Muscle of leg (tissue), 3 donors: ENCODE measurements at regions not wholly inside any gene's neighbourhood (a gene's known extent, or its start where the extent isn't known, plus 50 kb on each side); places are given as distances from the start of the nearest gene placed in this dataset.

ENCODE experiments used
- DNase-seq: peaks from one replicate; pipeline ENCODE4 v3.0.0; 2013
- H3K27ac ChIP-seq: one replicate; pipeline ENCODE4 v1.5.1; 2013; ENCODE audit warnings: mild to moderate bottlenecking, low read length, control low read depth
- H3K27me3 ChIP-seq: one replicate; pipeline ENCODE4 v1.6.1; 2013; ENCODE audit warnings: low read length; ENCODE audit not compliant: control insufficient read depth, insufficient read depth
- H3K36me3 ChIP-seq: one replicate; pipeline ENCODE4 v1.6.1; 2013; ENCODE audit warnings: low read length; ENCODE audit not compliant: control insufficient read depth, insufficient read depth
- H3K4me1 ChIP-seq: one replicate; pipeline ENCODE4 v1.6.1; 2013; ENCODE audit warnings: low read length; ENCODE audit not compliant: control insufficient read depth, insufficient read depth
- H3K4me3 ChIP-seq: one replicate; pipeline ENCODE4 v1.5.1; 2013; ENCODE audit warnings: low read length, control low read depth
- H3K9me3 ChIP-seq: replicated peaks from 2 replicates; pipeline ENCODE4 v1.6.1; 2013; ENCODE audit warnings: low read depth, low read length; ENCODE audit not compliant: control insufficient read depth
- WGBS: methylation state at CpG from one replicate; pipeline ENCODE4 v1.1.5; 2013; ENCODE audit warnings: missing lambda C conversion rate; ENCODE audit not compliant: insufficient coverage; 5-methylcytosine and 5-hydroxymethylcytosine counted together

DNA sequence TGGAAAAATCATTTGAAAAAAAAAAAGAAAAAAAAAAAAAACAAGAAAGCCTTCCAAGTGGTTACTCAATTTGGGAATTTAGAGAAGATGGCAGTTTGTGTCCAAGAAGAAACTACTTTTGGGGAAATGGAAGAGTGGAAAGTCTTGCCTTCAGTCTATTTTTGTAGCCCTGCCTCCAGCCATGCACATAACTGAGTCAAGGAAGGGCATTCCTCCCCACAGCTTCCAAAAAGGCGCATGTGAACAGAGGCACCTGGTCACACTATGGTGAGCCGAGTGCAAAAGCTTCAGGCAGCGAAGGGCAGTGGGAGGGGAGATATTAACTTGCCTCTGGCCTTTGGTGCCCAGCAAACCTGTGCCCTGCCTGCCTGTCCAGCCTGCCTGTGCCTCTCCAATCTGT lies 163.7 kb downstream of the SMIM20 start:
- H3K4me1 ChIP-seq, result peaks cover 20% of the 10 kb centered on the region
- H3K27me3 ChIP-seq, result no peaks in the 10 kb centered on the region
- no peaks in the 10 kb centered on the region for H3K36me3 ChIP-seq
- 70% methylated on average over 2 of the region's 3 CpGs for WGBS
- peak; percentile 91 for DNase-seq
- no peak overlapping the region for H3K4me3 ChIP-seq
- H3K27ac ChIP-seq, result peak overlapping the region; percentile 39
- H3K9me3 ChIP-seq, result peaks cover 6% of the 10 kb centered on the region

DNA sequence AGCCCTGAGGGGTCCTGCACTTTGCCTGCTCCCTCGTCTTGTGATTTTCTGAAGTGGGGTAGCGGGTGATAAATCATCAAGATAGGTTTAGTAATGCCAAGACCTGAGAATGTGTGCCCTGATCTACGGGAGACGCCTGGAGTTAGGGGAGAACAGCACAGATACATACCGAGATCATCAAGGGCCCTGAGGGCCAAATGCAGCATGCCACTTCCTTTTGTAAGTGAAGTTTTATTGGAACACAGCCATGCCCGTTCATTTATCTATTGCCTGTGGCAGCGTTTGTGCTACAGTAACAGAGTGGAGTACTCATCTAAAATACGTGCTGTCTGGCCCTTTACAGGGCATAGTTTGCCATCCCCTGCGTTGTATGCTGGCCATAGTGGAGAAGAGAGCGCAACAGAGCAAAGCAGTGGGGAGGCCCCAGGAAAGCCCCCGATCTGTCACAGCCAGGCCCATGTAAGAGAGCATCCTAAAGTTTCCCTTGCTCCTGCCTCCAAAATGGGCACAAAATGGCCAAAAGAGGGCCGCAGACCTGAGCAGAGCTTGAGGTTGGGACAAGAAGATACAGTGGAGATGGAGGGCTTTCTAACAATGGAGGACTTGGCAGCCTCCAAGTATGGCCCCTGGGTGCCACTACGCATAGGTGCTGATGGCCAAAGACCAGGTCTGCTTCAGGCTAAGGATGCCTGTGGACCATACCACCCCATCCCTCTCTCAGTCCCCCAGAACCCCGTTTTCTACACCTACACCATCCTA lies 167.0 kb downstream of the SMIM20 start:
- Histone ChIP-seq H3K27me3 (no peaks in the 10 kb centered on the region), H3K9me3 (peaks cover 6% of the 10 kb centered on the region), H3K36me3 (no peaks in the 10 kb centered on the region), H3K27ac (no peak overlapping the region), H3K4me1 (peaks cover 42% of the 10 kb centered on the region), H3K4me3 (no peak overlapping the region)
- DNase-seq, result no peak
- WGBS, result 92% methylated on average over 12 of the region's 14 CpGs

DNA sequence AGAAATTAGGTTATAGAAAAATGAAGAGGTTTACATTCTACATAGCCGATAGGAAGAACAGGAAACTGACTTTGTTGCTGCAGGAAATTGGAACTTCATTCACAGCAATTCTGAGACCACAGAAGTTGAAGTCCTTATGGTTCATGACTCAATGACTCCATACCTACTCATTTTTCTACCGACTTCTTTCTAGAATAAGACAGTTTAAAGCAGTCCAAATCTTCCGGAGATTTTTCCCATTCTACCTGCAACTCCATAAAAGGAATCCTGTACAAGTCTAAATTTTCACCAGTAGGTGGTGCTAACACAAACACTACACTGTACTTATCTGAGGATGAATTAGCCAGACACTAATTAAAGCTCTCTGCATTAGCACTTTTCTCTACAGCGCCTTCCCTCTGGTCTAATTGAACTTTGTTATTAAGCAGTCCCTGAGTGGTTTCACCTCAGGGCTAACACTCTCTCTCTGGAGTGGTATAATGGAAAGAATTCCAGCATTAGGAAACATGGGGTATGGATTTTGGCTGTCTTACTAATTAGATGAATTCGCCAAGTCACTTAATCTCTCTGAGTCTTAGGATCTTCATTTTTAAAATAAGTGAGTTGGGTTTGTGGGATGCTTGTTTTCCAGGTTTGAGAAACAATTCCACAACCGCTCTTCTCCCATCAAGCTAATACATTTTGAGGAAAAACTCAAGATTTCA lies 167.9 kb downstream of the SMIM20 start:
- H3K36me3 ChIP-seq, result no peaks in the 10 kb centered on the region
- no peak overlapping the region for H3K27ac ChIP-seq
- no peaks in the 10 kb centered on the region for H3K27me3 ChIP-seq
- H3K4me1 ChIP-seq, result peaks cover 49% of the 10 kb centered on the region
- no peak overlapping the region for H3K4me3 ChIP-seq
- peaks cover 2% of the 10 kb centered on the region for H3K9me3 ChIP-seq
- whole genome bisulfite sequencing, result 43% methylated on average over 1 of the region's 6 CpGs
- DNase-seq, result peak; percentile 48

DNA sequence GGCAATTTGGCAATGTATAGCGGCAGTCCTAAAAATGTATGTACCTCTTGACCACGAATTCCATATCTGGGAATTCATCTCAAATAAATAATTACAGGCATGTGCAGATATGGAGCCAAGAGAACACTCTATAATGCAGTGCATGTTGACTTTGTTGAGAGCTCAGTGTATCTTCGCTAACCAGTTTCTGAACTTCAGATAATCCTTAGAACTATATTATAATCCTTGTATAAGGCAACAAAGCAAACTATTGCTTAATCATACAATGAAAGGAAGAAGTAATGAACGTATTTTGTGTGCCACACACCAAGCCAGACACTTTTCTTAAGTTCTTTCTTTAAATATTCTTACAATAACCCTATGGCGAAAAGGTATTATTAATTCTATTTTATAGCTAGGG lies 168.5 kb downstream of the SMIM20 start:
- no peak overlapping the region for H3K4me3 ChIP-seq
- no peaks in the 10 kb centered on the region for H3K9me3 ChIP-seq
- no peak overlapping the region for H3K27ac ChIP-seq
- no peak for DNase-seq
- peaks cover 50% of the 10 kb centered on the region for H3K4me1 ChIP-seq
- WGBS, result no CpG with 5 or more reads among the region's 5 CpGs
- no peaks in the 10 kb centered on the region for H3K36me3 ChIP-seq
- H3K27me3 ChIP-seq, result no peaks in the 10 kb centered on the region

DNA sequence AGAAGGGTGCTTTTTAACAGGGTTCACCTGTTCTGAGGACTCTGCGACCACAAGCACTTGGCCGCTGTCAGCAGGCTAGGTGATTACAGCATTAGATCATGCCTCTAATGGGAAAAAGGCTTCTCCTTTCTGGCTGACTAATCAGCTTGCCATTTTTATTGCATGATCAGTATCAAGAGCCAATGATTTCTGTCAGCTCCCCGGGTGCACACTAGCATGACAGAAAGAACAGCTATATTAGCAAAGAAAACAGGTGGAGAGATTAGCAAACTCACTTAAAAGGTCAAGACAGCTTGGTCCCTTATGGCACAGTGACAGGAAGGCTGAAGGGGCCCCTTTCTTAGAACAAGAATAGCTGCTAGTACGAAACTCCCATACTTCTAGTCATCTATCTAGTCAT lies 170.0 kb downstream of the SMIM20 start:
- H3K9me3 ChIP-seq, result no peaks in the 10 kb centered on the region
- peak; percentile 86 for DNase-seq
- H3K4me3 ChIP-seq, result no peak overlapping the region
- no peaks in the 10 kb centered on the region for H3K27me3 ChIP-seq
- H3K4me1 ChIP-seq, result peaks cover 53% of the 10 kb centered on the region
- H3K36me3 ChIP-seq, result no peaks in the 10 kb centered on the region
- WGBS, result 22% methylated on average over 2 of the region's 4 CpGs
- peak overlapping the region; percentile 16 for H3K27ac ChIP-seq

DNA sequence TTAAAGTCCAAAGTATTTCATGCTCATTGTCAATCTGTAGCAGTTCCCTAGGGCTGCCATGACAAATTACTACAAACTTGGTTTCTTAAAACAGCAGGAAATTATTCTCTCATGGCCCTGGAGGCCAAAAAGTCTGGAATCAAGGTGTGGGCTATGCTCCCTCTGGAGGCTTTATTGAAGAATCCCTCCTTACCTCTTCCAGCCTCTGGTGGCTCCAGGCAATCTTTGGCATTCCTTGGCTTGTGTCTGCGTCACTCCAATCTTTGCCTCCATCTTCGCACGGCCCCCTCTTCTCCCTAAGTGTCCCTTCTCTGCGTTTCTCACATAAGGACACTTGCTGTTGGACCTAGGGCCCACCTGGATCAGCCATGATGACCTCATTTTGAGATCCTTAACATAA lies 170.4 kb downstream of the SMIM20 start:
- 94% methylated on average over 4 of the region's 4 CpGs for WGBS

DNA sequence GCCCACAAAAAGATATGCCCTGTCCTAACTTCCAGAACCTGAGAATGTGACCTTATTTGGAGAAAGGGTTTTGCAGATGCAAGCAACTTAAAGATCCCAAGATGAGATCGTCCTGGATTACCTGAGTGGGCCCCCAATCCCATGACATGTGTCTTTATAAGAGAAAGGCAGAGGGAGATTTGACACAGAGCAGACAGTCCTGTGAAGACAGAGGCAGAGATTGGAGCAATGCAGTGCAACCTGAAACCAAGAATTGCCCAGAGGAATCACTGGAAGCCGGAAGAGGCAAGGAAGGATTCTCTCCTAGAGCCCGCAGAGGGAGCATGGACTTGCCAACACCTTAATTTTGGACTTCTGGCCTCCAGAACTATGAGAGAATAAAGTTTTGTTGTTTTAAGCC lies 171.5 kb downstream of the SMIM20 start:
- H3K27ac ChIP-seq, result no peak overlapping the region
- no peaks in the 10 kb centered on the region for H3K27me3 ChIP-seq
- peak; percentile 59 for DNase-seq
- peaks cover 3% of the 10 kb centered on the region for H3K9me3 ChIP-seq
- H3K4me3 ChIP-seq, result no peak overlapping the region
- 38% methylated on average over 3 of the region's 3 CpGs for WGBS
- H3K4me1 ChIP-seq, result peaks cover 53% of the 10 kb centered on the region
- H3K36me3 ChIP-seq, result no peaks in the 10 kb centered on the region

More for the DNA sequence above, 170.4 kb downstream of the SMIM20 start:
- Histone ChIP-seq H3K27me3 (no peaks in the 10 kb centered on the region), H3K27ac (peak overlapping the region; percentile 24), H3K9me3 (no peaks in the 10 kb centered on the region), H3K4me1 (peaks cover 53% of the 10 kb centered on the region), H3K4me3 (no peak overlapping the region), H3K36me3 (no peaks in the 10 kb centered on the region)
- peak; percentile 32 for DNase-seq

DNA sequence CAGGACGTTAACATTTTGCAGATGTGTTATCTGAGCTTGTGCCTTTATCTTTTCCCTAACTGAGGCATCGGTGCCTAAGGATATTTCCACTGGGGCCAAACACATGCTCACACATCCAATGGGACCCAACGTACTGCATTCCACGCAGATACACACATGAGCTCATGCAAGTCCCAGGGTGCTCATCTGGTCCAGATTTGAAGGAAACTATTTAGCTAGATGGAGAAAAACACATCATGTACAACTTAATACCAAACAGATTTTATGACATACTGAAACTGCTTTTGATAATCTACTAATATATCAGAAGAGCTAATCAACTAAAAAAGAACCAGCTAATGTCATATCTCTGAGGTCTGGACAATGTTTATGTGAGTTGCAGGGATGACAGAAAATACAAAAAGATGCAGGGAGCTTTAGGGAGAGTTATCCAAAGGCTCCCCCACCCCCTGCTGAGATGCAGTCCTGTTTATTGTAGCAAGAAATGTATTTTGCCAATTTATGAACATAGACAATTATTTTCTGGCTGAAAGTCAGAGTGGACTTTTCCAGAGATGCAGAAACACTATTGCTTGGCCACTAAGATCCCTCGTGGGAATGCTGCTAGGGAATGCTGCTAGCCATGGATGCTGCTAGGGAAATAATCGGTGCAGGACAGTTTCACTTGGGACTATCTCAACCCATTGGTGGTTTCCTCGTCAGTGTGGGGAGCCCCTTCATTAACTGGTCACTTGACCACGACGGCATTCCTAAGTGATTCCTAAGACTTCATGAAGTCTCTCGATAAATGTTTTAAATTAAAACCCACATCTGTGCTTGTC lies 172.8 kb downstream of the SMIM20 start:
- peaks cover 53% of the 10 kb centered on the region for H3K4me1 ChIP-seq
- no peak overlapping the region for H3K4me3 ChIP-seq
- peak overlapping the region; percentile 79 for H3K27ac ChIP-seq
- 46% methylated on average over 3 of the region's 10 CpGs for WGBS
- no peaks in the 10 kb centered on the region for H3K36me3 ChIP-seq
- peaks cover 6% of the 10 kb centered on the region for H3K9me3 ChIP-seq
- no peaks in the 10 kb centered on the region for H3K27me3 ChIP-seq
- peak; percentile 96 for DNase-seq

DNA sequence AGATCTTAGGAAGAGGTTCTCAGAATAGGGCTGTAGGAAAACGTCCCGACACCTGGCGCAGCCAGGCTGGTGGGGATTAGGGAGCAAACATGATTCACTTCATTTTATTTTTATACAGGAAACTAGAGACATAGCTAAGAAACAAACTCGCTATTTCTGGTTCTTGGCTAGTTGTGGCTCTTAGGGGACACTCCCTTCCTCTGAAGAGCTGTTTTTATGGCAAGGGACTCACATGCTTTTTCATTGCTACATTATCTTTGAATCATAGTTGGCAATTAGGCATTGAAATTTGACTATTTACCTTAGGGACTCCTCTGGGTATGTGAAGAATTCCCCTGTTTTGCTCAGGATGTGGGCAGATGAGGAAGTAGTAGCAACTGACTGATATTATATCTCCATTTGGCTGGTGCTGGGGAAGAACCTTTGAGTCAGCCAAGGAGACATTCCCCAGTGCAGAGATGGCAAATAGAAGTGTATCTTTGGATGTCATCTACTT lies 174.5 kb downstream of the SMIM20 start:
- WGBS, result no CpG with 5 or more reads among the region's 4 CpGs
- H3K36me3 ChIP-seq, result no peaks in the 10 kb centered on the region
- no peak overlapping the region for H3K4me3 ChIP-seq
- H3K9me3 ChIP-seq, result peaks cover 6% of the 10 kb centered on the region
- peak overlapping the region; percentile 42 for H3K27ac ChIP-seq
- H3K27me3 ChIP-seq, result no peaks in the 10 kb centered on the region
- peak; percentile 91 for DNase-seq
- H3K4me1 ChIP-seq, result peaks cover 47% of the 10 kb centered on the region

DNA sequence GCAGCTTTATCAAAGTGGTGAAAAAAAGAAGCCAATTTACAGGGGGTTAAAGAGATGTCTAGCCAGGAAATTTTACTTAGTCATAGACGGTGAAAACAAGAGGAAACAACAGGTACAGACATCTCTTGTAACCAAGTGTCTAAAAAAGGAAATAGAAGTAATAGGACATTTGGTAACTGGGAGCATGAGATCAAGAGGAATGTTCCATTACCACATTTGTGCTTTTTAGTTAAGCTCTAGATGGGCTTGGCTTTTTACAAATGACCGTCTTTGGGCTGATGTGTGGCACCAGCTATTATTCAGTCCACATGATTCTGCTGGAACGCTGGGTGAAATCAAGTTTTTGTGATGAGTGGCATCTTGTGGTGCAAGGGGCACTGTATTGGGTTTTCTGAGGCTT lies 179.5 kb downstream of the SMIM20 start:
- Histone ChIP-seq H3K27ac (no peak overlapping the region), H3K36me3 (no peaks in the 10 kb centered on the region), H3K4me1 (peaks cover 3% of the 10 kb centered on the region), H3K4me3 (no peak overlapping the region), H3K9me3 (peaks cover 7% of the 10 kb centered on the region), H3K27me3 (no peaks in the 10 kb centered on the region)
- 100% methylated on average over 1 of the region's 3 CpGs for WGBS
- no peak for DNase-seq
